Caco-2 (cell line): ENCODE measurements at regions not wholly inside any gene's neighbourhood (a gene's known extent, or its start where the extent isn't known, plus 50 kb on each side); places are given as distances from the start of the nearest gene placed in this dataset.

Experiments used
- BruUV-seq: library from RNA; stranded (reverse); fragments of 400-500 nt; replicated peaks from 2 replicates; lab custom pipeline; 2021; lab: Mats Ljungman, UMichigan
- CTCF ChIA-PET: fragments of 300-600 bp; sonication (Branson Sonifier 250); formaldehyde crosslinking; loops from one replicate; lab custom pipeline; 2022; ENCODE audit warnings: antibody characterized with exemption; lab: Charles Lee
- POLR2A ChIA-PET: fragments of 300-600 bp; sonication (Branson Sonifier 250); formaldehyde crosslinking; loops from one replicate; lab custom pipeline; 2022; ENCODE audit warnings: antibody characterized with exemption; lab: Charles Lee
- DNase-seq, 2 experiments: peaks; one replicate each; pipeline versions ENCODE4 v3.0.0 to v3.0.0-alpha.2; 2020 to 2022
- H3K27me3 ChIP-seq: replicated peaks from 2 replicates; pipeline ENCODE4 v1.6.0; 2011; ENCODE audit warnings: low read length; ENCODE audit not compliant: control insufficient read depth, insufficient read depth
- H3K36me3 ChIP-seq: 2 replicates; pipeline ENCODE4 v1.5.1; 2011; ENCODE audit warnings: low read length; ENCODE audit not compliant: control insufficient read depth, insufficient read depth
- H3K4me1 ChIP-seq: fragments of 250-450 bp; sonication (Bioruptor Pico); 2 replicates; pipeline ENCODE4 v1.5.1; 2020; ENCODE audit warnings: mild to moderate bottlenecking
- H3K4me3 ChIP-seq: 2 replicates; pipeline ENCODE4 v1.5.1; 2011; ENCODE audit warnings: low read depth, mild to moderate bottlenecking, control low read depth, low read length
- H3K9me3 ChIP-seq: fragments of 250-450 bp; sonication (Bioruptor Pico); 2 replicates; pipeline ENCODE4 v1.5.1; 2020; ENCODE audit warnings: mild to moderate bottlenecking, moderate library complexity
- H3K27ac Mint-ChIP-seq: one replicate; pipeline ENCODE4 v1.8.0; 2022; ENCODE audit warnings: mixed read lengths; ENCODE audit not compliant: unreplicated experiment
- H3K27me3 Mint-ChIP-seq: one replicate; pipeline ENCODE4 v1.8.0; 2022; ENCODE audit warnings: mixed read lengths; ENCODE audit not compliant: insufficient read depth, unreplicated experiment
- H3K36me3 Mint-ChIP-seq: one replicate; pipeline ENCODE4 v1.8.0; 2022; ENCODE audit warnings: mild to moderate bottlenecking, mixed read lengths; ENCODE audit not compliant: insufficient read depth, unreplicated experiment
- H3K4me1 Mint-ChIP-seq: one replicate; pipeline ENCODE4 v1.8.0; 2022; ENCODE audit warnings: low read depth, mixed read lengths; ENCODE audit not compliant: unreplicated experiment
- H3K4me3 Mint-ChIP-seq: one replicate; pipeline ENCODE4 v1.8.0; 2022; ENCODE audit warnings: mild to moderate bottlenecking, moderate library complexity, mixed read lengths; ENCODE audit not compliant: unreplicated experiment
- H3K9me3 Mint-ChIP-seq: one replicate; pipeline ENCODE4 v1.8.0; 2022; ENCODE audit warnings: mixed read lengths; ENCODE audit not compliant: unreplicated experiment
- CTCF ChIP-seq, 2 experiments: fragments of 200-600 bp in 1 of 2; IDR thresholded peaks; 1 replicate in 1 of 2; 2 replicates in 1 of 2; pipeline versions ENCODE4 v1.5.1 to v1.8.0; 2011 to 2022; ENCODE audit warnings: antibody characterized with exemption in 1 of 2, control low read depth in 1 of 2, inconsistent platforms in 1 of 2, low read depth in 1 of 2, low read length in 1 of 2, mild to moderate bottlenecking in 1 of 2, moderate library complexity in 1 of 2; ENCODE audit not compliant: insufficient read depth in 1 of 2, severe bottlenecking in 1 of 2, unreplicated experiment in 1 of 2
- intact Hi-C: fragments of 100-400 bp; cut with micrococcal nuclease; formaldehyde crosslinking; loops from one replicate; pipeline ENCODE4 v1.10.0; 2022; ENCODE audit not compliant: unreplicated experiment

GRCh38 chr14:61638595-61639387, 56.5 kb upstream of the HIF1A start:
- ChIA-PET CTCF (no interaction called here), POLR2A (no interaction called here)
- Mint-ChIP-seq H3K4me1 (no peaks in the 10 kb centered on the region), H3K9me3 (no peaks in the 10 kb centered on the region), H3K36me3 (no peaks in the 10 kb centered on the region), H3K4me3 (no peak overlapping the region), H3K27me3 (no peaks in the 10 kb centered on the region), H3K27ac (no peak overlapping the region)
- DNase-seq = no peak
- Histone ChIP-seq H3K4me3 (no peak overlapping the region), H3K27me3 (no peaks in the 10 kb centered on the region), H3K36me3 (no peaks in the 10 kb centered on the region), H3K9me3 (no peaks in the 10 kb centered on the region), H3K4me1 (no peaks in the 10 kb centered on the region)
- intact Hi-C loops = no loop called here
- BruUV-seq = no TSS peak
- TF ChIP-seq CTCF (IDR thresholded peaks at IDR 0.05; ENCODE audit: insufficient read depth in 1 of 2, low read depth in 1 of 2, low read length in 1 of 2, severe bottlenecking in 1 of 2, unreplicated experiment in 1 of 2) = no peak

DNA sequence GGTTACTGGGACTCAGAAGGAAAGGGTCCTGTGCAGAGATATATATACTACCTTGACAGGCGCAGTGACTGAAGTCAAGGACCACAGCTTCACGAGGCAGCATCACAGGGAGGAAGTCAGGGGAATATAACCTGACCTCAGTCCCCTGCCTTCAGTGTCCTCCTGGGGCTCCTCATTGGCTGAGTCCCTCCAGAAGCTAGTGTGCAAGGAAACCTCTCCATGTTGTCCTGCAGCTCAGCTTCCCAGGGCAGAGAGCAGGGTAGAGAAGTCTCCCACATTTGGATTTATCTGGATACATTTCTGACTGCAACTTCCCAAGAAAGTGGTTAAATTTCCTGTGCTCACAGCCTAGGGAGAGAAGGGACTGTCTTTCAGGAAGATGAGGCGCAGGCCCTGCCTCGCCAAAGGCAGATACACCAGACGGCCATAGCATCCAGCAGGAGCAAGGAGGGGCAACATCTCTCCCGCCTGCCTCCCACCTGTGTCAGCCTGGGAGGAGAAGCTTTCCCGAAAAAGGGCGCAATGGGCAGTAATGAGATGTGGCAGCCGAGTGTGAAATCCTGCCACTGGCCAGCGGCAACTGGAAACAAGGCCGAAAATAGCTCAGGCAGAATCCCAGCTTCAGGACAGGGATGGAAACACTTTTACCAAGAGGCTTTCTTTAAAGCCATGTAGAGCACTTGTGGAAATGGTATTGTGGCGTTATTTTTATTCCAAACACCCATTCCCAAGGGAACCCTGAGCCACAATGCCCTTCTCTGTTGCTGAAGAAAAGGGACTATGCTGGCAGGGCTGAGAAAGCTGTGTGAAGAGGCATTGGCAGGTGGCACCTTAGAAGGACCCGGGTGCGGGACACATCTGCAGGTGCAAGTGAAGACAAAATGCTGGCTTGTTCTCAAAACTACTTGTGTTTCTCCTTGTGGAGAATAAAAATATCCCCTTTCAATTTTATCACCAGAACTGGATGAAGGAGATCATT, 54.9 kb upstream of the HIF1A start:
- Histone ChIP-seq H3K9me3 (no peaks in the 10 kb centered on the region), H3K4me1 (no peaks in the 10 kb centered on the region), H3K36me3 (no peaks in the 10 kb centered on the region), H3K27me3 (no peaks in the 10 kb centered on the region), H3K4me3 (no peak overlapping the region)
- Mint-ChIP-seq H3K9me3 (no peaks in the 10 kb centered on the region), H3K36me3 (no peaks in the 10 kb centered on the region), H3K4me3 (no peak overlapping the region), H3K4me1 (no peaks in the 10 kb centered on the region), H3K27ac (no peak overlapping the region), H3K27me3 (no peaks in the 10 kb centered on the region)
- no peak for DNase-seq
- no TSS peak for BruUV-seq
- intact Hi-C loops = no loop called here
- CTCF ChIA-PET = no interaction called here
- no peak for TF ChIP-seq CTCF (IDR thresholded peaks at IDR 0.05; ENCODE audit: insufficient read depth in 1 of 2, low read depth in 1 of 2, low read length in 1 of 2, severe bottlenecking in 1 of 2, unreplicated experiment in 1 of 2)
- POLR2A ChIA-PET = no interaction called here

- ChIA-PET CTCF (no interaction called here), POLR2A (no interaction called here)
- DNase-seq = no peak
- Mint-ChIP-seq H3K36me3 (no peaks in the 10 kb centered on the region), H3K9me3 (no peaks in the 10 kb centered on the region), H3K27ac (no peak overlapping the region), H3K27me3 (no peaks in the 10 kb centered on the region), H3K4me3 (no peak overlapping the region), H3K4me1 (no peaks in the 10 kb centered on the region)
- H3K27me3 ChIP-seq = no peaks in the 10 kb centered on the region
- no peaks in the 10 kb centered on the region for H3K9me3 ChIP-seq
- BruUV-seq = no TSS peak
- no peak overlapping the region for H3K4me3 ChIP-seq
- TF ChIP-seq CTCF (IDR thresholded peaks at IDR 0.05; ENCODE audit: insufficient read depth in 1 of 2, low read depth in 1 of 2, low read length in 1 of 2, severe bottlenecking in 1 of 2, unreplicated experiment in 1 of 2) = no peak
- intact Hi-C loops = no loop called here
- H3K36me3 ChIP-seq = no peaks in the 10 kb centered on the region
- no peaks in the 10 kb centered on the region for H3K4me1 ChIP-seq
Observed at GRCh38 chr14:61641914-61642613, 53.2 kb upstream of the HIF1A start.
